ENCODE measurements at regions not wholly inside any gene's neighbourhood (a gene's known extent, or its start where the extent isn't known, plus 50 kb on each side); places are given as distances from the start of the nearest gene placed in this dataset.

GRCh38 chr6:99138445-99138844 is 190.7 kb upstream of the FBXL4 start:
- DNase-seq (ENCODE audit: low read depth) = no peak

GRCh38 chr6:99137314-99137713 is 189.6 kb upstream of the FBXL4 start:
- no peak for DNase-seq (ENCODE audit: low read depth)

DNA sequence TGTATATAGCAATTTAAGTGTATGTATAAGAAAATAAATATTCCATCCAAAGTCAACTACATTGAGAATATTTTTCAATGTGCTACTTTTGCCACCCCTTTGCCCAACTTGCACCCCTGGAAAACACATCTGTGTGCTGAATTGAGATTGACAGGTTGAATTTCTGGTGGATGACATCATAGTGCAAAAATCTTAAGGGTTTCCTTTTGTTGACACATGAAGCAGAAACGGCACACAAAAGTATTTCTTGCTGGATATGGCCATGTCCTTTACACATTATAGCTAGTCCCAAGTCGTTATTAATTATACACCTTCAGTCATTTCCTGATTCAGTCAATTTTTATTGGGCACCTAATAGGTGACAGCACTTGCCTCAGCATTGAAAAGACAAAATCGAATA is 188.7 kb upstream of the FBXL4 start:
- DNase-seq (ENCODE audit: low read depth) = no peak

- no peak for DNase-seq (ENCODE audit: low read depth)
These were observed 184.4 kb upstream of the FBXL4 start for GRCh38 chr6:99132026-99132635.

- no peak for DNase-seq (ENCODE audit: low read depth)
These were observed 183.4 kb upstream of the FBXL4 start for GRCh38 chr6:99130897-99131873.

DNA sequence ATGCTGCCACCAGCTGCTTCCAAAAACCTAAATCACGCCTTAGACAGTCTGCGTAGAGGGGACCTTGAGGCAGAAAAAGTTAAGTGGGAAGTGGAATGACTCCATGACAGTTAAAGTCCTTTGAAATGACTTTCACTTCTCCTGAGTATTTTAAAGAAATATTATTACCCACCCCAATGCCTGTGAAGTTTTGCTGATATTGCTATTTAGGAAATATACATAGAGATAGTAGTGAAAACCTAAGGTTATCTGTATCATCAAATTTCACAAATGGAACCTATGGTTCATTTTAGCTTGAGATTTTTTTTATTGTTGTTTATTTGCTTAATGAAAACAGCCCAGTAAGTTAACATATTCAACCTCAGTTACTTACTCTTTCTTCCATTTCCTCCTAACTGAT is 182.1 kb upstream of the FBXL4 start:
- DNase-seq (ENCODE audit: low read depth) = no peak

- no peak for DNase-seq (ENCODE audit: low read depth)
These were observed 174.0 kb upstream of the FBXL4 start for GRCh38 chr6:99121748-99122147.

- no peak for DNase-seq (ENCODE audit: low read depth)
These were observed 172.9 kb upstream of the FBXL4 start for GRCh38 chr6:99120641-99121040.

DNA sequence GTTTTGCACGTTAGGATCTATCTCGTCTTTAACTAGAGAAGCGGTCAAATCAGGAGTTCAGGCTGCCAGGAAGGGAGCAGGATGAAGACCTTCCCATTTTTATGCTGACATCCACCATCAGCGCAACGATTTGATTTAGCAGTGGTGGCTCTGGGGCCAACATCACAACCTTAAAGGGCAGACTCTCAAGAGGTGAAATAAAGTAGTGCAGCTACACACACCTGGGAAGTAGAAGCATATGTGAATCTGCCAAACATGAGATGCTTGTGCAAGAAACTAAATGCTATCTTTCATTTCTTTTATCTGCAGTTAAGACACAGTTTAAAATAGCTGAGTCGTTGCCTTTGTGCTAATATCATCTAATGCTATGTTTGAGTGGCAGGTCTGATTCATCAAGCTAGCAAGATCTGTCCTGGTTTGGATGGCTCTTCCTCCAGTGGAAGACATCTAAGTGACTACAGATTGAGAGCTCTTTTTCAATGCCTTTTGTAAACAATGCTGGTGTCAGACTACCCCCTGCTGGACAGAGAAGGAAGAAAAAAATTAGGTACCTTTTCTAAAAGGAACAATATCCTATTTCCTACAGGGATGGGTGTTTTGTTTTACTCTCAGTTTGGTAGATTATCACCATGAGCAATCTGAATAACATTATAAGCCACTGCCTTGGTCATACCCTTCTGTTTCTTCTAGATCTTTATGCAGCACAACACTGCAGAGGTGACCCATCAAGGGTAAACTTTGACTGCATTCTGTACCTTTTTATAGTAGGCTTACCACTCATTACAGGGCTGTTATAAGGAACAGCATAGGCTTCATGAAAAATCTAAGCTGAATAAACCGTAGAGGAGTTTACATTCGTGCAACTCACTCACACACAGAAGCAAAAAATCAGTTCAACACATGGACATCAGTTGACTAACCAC is 171.6 kb upstream of the FBXL4 start:
- DNase-seq (ENCODE audit: low read depth) = no peak

GRCh38 chr6:99114769-99115406 is 167.1 kb upstream of the FBXL4 start:
- DNase-seq (ENCODE audit: low read depth) = no peak

GRCh38 chr6:99111590-99111989 is 163.8 kb upstream of the FBXL4 start:
- no peak for DNase-seq (ENCODE audit: low read depth)

GRCh38 chr6:99110029-99110428 is 162.3 kb upstream of the FBXL4 start:
- DNase-seq (ENCODE audit: low read depth) = no peak

GRCh38 chr6:99104218-99104617 is 156.5 kb upstream of the FBXL4 start:
- no peak for DNase-seq (ENCODE audit: low read depth)

- DNase-seq (ENCODE audit: low read depth) = no peak
These were observed 151.5 kb upstream of the FBXL4 start for GRCh38 chr6:99099243-99099642.

DNA sequence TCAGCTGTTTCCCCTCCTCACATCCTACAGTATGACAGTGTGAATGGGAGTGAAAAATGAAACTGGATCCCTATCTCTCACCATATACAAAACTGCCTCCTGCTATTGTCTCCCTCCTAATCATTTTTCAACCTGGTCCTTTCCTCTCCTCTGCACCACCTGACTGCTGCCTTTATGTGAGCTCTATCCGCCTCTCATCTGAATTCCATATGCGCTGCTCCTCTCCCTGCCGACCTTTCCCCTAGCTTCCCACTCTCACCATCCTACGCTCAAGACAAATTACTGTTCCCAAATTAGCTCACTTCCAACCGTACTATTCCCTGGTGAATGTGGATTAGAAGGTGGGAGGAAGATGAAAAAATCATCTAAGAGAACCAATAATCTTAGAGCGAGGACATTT is 148.4 kb upstream of the FBXL4 start:
- no peak for DNase-seq (ENCODE audit: low read depth)

GRCh38 chr6:99093456-99094190 is 145.9 kb upstream of the FBXL4 start:
- no peak for DNase-seq (ENCODE audit: low read depth)

DNA sequence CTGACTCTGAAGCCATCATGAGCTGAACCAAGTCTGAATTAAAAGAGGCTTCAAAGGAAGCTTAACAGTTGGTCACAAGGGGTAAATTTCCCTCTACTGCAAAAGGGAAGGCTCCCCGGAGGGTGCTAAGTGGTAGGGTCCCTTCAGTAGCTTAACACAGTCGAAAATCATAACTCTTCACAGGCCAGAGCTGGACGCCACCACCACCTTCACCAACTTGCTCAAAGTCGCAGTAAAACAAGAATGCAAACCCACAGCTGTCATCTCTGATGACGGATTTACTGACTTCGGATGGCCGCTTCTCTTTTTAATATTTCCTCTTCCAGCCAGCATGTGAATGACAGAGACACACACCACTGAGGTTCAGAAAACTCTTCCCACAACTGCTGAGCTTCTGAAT is 144.7 kb upstream of the FBXL4 start:
- no peak for DNase-seq (ENCODE audit: low read depth)

DNA sequence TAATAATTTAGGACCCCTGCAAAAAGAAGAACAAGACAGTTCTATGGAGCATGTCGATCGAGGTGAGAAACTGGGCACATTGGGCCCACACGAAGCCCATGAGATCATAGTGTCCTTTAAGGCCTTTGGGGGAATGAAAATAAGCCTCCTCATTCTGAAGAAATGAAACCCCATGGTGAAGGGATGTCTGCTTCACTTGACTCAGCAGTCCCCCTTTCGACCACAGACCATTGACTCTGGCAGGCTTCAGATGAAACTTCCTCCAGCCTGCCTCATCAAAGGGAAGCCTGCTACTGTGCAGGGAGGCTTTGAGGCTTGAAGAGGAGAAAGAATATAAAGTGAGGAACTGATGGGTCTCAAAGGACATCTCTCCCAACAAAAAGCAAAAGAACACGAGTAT is 144.2 kb upstream of the FBXL4 start:
- DNase-seq (ENCODE audit: low read depth) = no peak

GRCh38 chr6:99080191-99080590 is 132.4 kb upstream of the FBXL4 start:
- no peak for DNase-seq (ENCODE audit: low read depth)

DNA sequence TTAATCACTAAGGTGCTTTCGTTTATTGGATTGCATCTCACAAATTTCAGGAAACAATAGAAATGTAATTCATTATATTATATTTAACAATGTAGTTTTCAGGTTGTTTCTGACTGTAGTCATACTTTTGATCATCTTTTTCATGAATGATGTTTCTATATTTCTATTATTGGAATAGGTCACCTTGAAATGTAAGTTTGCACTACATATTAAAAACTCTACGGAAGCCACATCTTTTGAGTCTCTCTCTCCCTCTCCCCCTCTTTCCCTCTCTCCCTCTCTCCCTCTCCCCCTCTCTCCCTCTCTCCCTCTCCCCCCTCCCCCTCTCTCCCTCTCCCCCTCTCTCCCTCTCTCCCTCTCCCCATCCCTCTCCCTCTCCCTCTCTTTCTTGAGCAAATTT is 131.3 kb upstream of the FBXL4 start:
- DNase-seq (ENCODE audit: low read depth) = no peak

GRCh38 chr6:99073223-99073622 is 125.5 kb upstream of the FBXL4 start:
- DNase-seq (ENCODE audit: low read depth) = no peak
